NOMO-1 (cell line): ENCODE measurements at regions not wholly inside any gene's neighbourhood (a gene's known extent, or its start where the extent isn't known, plus 50 kb on each side); places are given as distances from the start of the nearest gene placed in this dataset.
A peak's percentile ranks its signal among the peaks of the same experiment; 100 is the strongest.
"Not testable (repeated sequence)": the region's sequence is repeated elsewhere in the genome, so short reads cannot be mapped to it uniquely, and the experiment has no call there.

Experiments
- DNase-seq, 2 experiments: peaks; one replicate each; lab custom pipeline; 2025; ENCODE audit not compliant: unreplicated experiment in 2 of 2; lab: John Stamatoyannopoulos, UW

- DNase-seq: no peak
Observed at GRCh38 chr7:155377071-155377837, 79.6 kb downstream of the INSIG1 start.

GRCh38 chr7:155377838-155378579 lies 79.9 kb upstream of the EN2 start:
- DNase-seq: no peak

GRCh38 chr7:155378580-155378934 lies 79.4 kb upstream of the EN2 start:
- no peak for DNase-seq

GRCh38 chr7:155378959-155379871 lies 78.7 kb upstream of the EN2 start:
- DNase-seq: no peak

GRCh38 chr7:155380221-155380861 lies 77.6 kb upstream of the EN2 start:
- DNase-seq: peak; percentile 28 to 46

- DNase-seq: no peak
Observed at GRCh38 chr7:155380976-155381851, 76.7 kb upstream of the EN2 start.

- DNase-seq: peak in 1 of 2 experiments; percentile 4
Observed at GRCh38 chr7:155381852-155382801, 75.8 kb upstream of the EN2 start.

GRCh38 chr7:155382802-155383171 lies 75.1 kb upstream of the EN2 start:
- DNase-seq: no peak

- DNase-seq: no peak
Observed at GRCh38 chr7:155383756-155384491, 74.0 kb upstream of the EN2 start.

- no peak for DNase-seq
Observed at GRCh38 chr7:155384751-155385150, 73.2 kb upstream of the EN2 start.

- not testable (repeated sequence) for DNase-seq
Observed at GRCh38 chr7:155385182-155385581, 72.7 kb upstream of the EN2 start.

- DNase-seq: no peak
Observed at GRCh38 chr7:155386608-155387007, 71.3 kb upstream of the EN2 start.

GRCh38 chr7:155387066-155387620 lies 70.8 kb upstream of the EN2 start:
- DNase-seq: no peak

- no peak for DNase-seq
Observed at GRCh38 chr7:155388561-155388960, 69.4 kb upstream of the EN2 start.

- no peak for DNase-seq
Observed at GRCh38 chr7:155391414-155391813, 66.5 kb upstream of the EN2 start.

- DNase-seq: no peak
Observed at GRCh38 chr7:155392726-155393570, 65.0 kb upstream of the EN2 start.

- no peak for DNase-seq
Observed at GRCh38 chr7:155394413-155394812, 63.5 kb upstream of the EN2 start.
